ENCODE measurements at regions not wholly inside any gene's neighbourhood (a gene's known extent, or its start where the extent isn't known, plus 50 kb on each side); places are given as distances from the start of the nearest gene placed in this dataset.

DNA sequence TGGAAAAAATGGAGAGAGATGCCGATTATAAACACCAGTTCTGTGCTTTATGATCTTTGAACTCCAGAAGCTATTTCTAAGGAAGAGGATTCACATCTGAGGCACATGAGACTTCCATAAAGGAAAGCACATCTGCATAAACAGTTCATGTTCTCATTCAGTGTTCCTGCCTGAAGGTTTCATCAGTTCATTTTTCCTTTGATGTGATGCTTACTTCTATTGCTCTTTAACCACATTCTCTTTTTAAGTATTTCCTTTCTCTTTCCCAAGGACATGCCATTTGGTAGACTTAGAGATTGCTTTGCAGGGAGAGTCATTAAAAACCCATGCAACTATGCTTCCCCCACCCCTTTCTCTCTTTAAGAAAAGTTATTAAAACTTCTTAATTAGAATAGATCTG is 387.0 kb upstream of the FLRT2 start:
- TF ChIP-seq POLR2A (IDR thresholded peaks at IDR 0.05; ENCODE audit: extremely low read depth, insufficient read length): no peak
- TF ChIP-seq, protein P1, sequence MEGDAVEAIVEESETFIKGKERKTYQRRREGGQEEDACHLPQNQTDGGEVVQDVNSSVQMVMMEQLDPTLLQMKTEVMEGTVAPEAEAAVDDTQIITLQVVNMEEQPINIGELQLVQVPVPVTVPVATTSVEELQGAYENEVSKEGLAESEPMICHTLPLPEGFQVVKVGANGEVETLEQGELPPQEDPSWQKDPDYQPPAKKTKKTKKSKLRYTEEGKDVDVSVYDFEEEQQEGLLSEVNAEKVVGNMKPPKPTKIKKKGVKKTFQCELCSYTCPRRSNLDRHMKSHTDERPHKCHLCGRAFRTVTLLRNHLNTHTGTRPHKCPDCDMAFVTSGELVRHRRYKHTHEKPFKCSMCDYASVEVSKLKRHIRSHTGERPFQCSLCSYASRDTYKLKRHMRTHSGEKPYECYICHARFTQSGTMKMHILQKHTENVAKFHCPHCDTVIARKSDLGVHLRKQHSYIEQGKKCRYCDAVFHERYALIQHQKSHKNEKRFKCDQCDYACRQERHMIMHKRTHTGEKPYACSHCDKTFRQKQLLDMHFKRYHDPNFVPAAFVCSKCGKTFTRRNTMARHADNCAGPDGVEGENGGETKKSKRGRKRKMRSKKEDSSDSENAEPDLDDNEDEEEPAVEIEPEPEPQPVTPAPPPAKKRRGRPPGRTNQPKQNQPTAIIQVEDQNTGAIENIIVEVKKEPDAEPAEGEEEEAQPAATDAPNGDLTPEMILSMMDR (IDR thresholded peaks at IDR 0.05; ENCODE audit: low read depth, low read length): no peak
- no peak for TF ChIP-seq MYC (IDR thresholded peaks at IDR 0.05; ENCODE audit: low read depth, low read length)

All from NB4 (cell line).